Lower leg skin (tissue), 3 donors: ENCODE measurements at regions not wholly inside any gene's neighbourhood (a gene's known extent, or its start where the extent isn't known, plus 50 kb on each side); places are given as distances from the start of the nearest gene placed in this dataset.

ENCODE experiments used
- CTCF ChIP-seq, 3 donors: fragments of 450-650 bp; IDR thresholded peaks; one replicate each; pipeline ENCODE4 v1.5.1; 2016; ENCODE audit warnings: antibody characterized with exemption in 3 of 3, mild to moderate bottlenecking in 3 of 3, moderate library complexity in 2 of 3
- POLR2A ChIP-seq, 2 donors: fragments of 450-650 bp; IDR thresholded peaks; one replicate each; pipeline ENCODE4 v1.6.1; 2016 to 2017; ENCODE audit warnings: antibody characterized with exemption in 2 of 2, mild to moderate bottlenecking in 1 of 2, moderate library complexity in 1 of 2

GRCh38 chr2:34604164-34604563, 1005.1 kb upstream of the FAM98A start:
- no peak for TF ChIP-seq CTCF (IDR thresholded peaks at IDR 0.05)
- TF ChIP-seq POLR2A (IDR thresholded peaks at IDR 0.05): no peak
